Mesothelial cell of epicardium (in vitro differentiated cells): ENCODE measurements at regions not wholly inside any gene's neighbourhood (a gene's known extent, or its start where the extent isn't known, plus 50 kb on each side); places are given as distances from the start of the nearest gene placed in this dataset.
A peak's percentile ranks its signal among the peaks of the same experiment; 100 is the strongest.

ENCODE experiments used
- DNase-seq, 2 experiments: peaks; one replicate each; pipeline ENCODE4 v3.0.0; 2021; ENCODE audit warnings: low spot score in 2 of 2; ENCODE audit not compliant: unreplicated experiment in 2 of 2
- H3K27ac Mint-ChIP-seq: 2 replicates; pipeline ENCODE4 v1.8.0; 2021; ENCODE audit warnings: mixed read lengths
- H3K27me3 Mint-ChIP-seq: 2 replicates; pipeline ENCODE4 v1.8.0; 2021; ENCODE audit warnings: low read depth, mixed read lengths
- H3K36me3 Mint-ChIP-seq: 2 replicates; pipeline ENCODE4 v1.8.0; 2021; ENCODE audit warnings: mixed read lengths
- H3K4me1 Mint-ChIP-seq: 2 replicates; pipeline ENCODE4 v1.8.0; 2021; ENCODE audit warnings: mixed read lengths
- H3K4me3 Mint-ChIP-seq: 2 replicates; pipeline ENCODE4 v1.8.0; 2021; ENCODE audit warnings: mild to moderate bottlenecking, moderate library complexity, mixed read lengths
- H3K9me3 Mint-ChIP-seq: 2 replicates; pipeline ENCODE4 v1.8.0; 2021; ENCODE audit warnings: mixed read lengths
- CTCF ChIP-seq: fragments of 200-600 bp; sonication (generic); IDR thresholded peaks from one replicate; pipeline ENCODE4 v1.5.0; 2021; ENCODE audit warnings: antibody characterized with exemption; ENCODE audit not compliant: unreplicated experiment

DNA sequence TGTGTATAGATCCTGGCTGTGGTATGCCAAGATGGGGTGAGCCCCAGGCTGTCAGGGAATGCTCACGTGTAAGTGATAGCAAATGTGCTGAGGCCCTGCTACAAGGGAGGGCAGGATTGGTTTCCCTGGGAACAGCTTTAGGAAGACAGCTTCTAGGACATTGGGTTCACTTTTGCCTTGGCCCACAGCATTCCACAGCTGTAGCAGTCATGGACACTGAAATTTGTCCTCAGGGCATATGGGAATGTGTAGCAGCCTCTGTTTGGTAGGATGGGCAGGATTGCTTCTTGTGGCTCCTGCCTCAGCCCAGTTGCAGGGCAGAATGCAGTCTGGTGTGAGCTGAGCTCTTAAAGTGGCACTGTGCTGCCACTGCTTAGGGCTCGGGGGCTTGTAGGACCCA, 1061.7 kb upstream of the WWC1 start:
- DNase-seq = no peak
- TF ChIP-seq CTCF = no peak
- Mint-ChIP-seq H3K4me1 (peaks cover 7% of the 10 kb centered on the region), H3K27ac (no peak overlapping the region), H3K36me3 (peaks cover 25% of the 10 kb centered on the region), H3K4me3 (no peak overlapping the region), H3K9me3 (peaks cover 45% of the 10 kb centered on the region), H3K27me3 (no peaks in the 10 kb centered on the region)

GRCh38 chr5:167230414-167230813, 1061.0 kb upstream of the WWC1 start:
- Mint-ChIP-seq H3K4me3 (no peak overlapping the region), H3K27me3 (no peaks in the 10 kb centered on the region), H3K4me1 (peaks cover 7% of the 10 kb centered on the region), H3K27ac (no peak overlapping the region), H3K36me3 (peaks cover 22% of the 10 kb centered on the region), H3K9me3 (peaks cover 45% of the 10 kb centered on the region)
- no peak for DNase-seq
- no peak for TF ChIP-seq CTCF

GRCh38 chr5:167232675-167233311, 1058.7 kb upstream of the WWC1 start:
- TF ChIP-seq CTCF = no peak
- peak overlapping the region; percentile 6 for H3K27ac Mint-ChIP-seq
- H3K36me3 Mint-ChIP-seq = peaks cover 13% of the 10 kb centered on the region
- peaks cover 7% of the 10 kb centered on the region for H3K4me1 Mint-ChIP-seq
- H3K27me3 Mint-ChIP-seq = no peaks in the 10 kb centered on the region
- H3K9me3 Mint-ChIP-seq = peaks cover 33% of the 10 kb centered on the region
- no peak overlapping the region for H3K4me3 Mint-ChIP-seq
- DNase-seq = no peak

DNA sequence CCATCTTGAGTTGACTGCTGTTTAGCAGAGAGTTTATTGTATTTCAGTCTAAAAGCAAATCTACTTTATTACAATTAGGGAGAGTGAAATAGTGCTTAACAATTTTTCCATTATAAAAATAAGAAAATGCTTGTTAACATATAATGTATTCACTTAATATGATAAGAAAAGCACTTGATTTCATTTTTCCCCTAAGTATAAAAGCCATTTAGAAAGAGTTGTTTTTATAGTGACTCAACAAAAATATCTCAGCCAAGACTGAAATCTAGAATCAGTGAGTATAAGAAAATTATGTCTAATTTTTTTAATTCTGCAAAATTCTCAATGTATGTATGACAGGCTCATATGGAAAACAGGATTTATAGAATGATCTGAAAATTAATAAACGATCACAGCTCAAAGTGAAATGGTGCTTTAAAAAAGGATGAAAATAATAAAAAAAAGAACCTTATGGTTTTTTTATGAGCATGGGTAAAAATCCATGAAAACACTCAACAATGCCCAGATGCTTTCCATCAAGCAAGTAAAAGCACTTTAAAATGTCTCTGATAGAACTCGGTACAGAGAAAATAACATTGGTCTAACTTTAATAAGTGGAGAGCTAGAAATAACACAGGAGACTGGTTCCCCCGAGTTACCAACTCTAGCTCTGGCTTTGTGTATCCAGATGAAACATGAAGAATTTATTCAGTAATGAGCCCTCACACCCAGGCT, 1057.8 kb upstream of the WWC1 start:
- peak overlapping the region; percentile 39 for H3K27ac Mint-ChIP-seq
- no peak overlapping the region for H3K4me3 Mint-ChIP-seq
- TF ChIP-seq CTCF = no peak
- DNase-seq = no peak
- peaks cover 29% of the 10 kb centered on the region for H3K9me3 Mint-ChIP-seq
- peaks cover 9% of the 10 kb centered on the region for H3K36me3 Mint-ChIP-seq
- peaks cover 9% of the 10 kb centered on the region for H3K4me1 Mint-ChIP-seq
- no peaks in the 10 kb centered on the region for H3K27me3 Mint-ChIP-seq

DNA sequence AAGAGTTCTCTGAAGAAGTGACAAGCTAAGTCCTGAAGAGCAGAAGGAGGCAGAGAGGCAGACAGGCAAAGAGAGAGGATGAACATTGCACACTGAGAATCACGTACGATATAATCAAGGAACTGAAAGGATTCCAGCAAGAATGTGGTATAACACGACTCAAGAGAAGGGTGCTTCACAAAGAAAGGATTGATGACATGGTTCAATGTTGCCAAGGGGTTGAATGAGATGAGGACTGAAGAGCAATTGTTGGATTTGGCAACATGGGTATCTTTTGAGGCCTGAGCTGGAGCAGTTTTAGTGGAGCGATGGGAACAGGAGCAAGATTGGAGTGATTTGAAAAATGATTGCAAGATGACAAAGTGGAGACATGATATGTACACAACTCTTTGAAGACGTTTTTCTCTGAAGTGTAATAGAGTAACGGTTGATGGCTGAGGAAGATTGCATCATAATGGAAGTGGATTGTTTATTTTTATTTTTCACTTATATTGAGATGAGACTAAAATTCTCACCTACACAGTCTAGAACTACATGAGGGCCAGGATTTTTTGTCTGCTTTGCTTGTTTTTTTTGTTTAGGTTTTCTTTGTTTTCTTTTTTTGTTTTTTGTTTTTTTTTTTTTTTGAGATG, 1049.9 kb upstream of the WWC1 start:
- Mint-ChIP-seq H3K36me3 (no peaks in the 10 kb centered on the region), H3K9me3 (peaks cover 1% of the 10 kb centered on the region), H3K4me1 (peaks cover 19% of the 10 kb centered on the region), H3K27me3 (no peaks in the 10 kb centered on the region), H3K4me3 (no peak overlapping the region), H3K27ac (no peak overlapping the region)
- TF ChIP-seq CTCF = no peak
- no peak for DNase-seq
